NCI-H345 (cell line): ENCODE measurements at regions not wholly inside any gene's neighbourhood (a gene's known extent, or its start where the extent isn't known, plus 50 kb on each side); places are given as distances from the start of the nearest gene placed in this dataset.
"Not testable (repeated sequence)": the region's sequence is repeated elsewhere in the genome, so short reads cannot be mapped to it uniquely, and the experiment has no call there.

Source experiments
- DNase-seq: peaks from one replicate; lab custom pipeline; 2025; lab: John Stamatoyannopoulos, UW

- DNase-seq: no peak
Observed at GRCh38 chr6:40685862-40686261, 98.7 kb upstream of the LRFN2 start.

- no peak for DNase-seq
Observed at GRCh38 chr6:40681622-40682021, 94.5 kb upstream of the LRFN2 start.

GRCh38 chr6:40678941-40679340 is 91.8 kb upstream of the LRFN2 start:
- DNase-seq: no peak

GRCh38 chr6:40674170-40674569 is 87.0 kb upstream of the LRFN2 start:
- DNase-seq: peak; percentile 43

- peak; percentile 30 for DNase-seq
Observed at GRCh38 chr6:40672087-40672486, 84.9 kb upstream of the LRFN2 start.

GRCh38 chr6:40671694-40672050 is 84.5 kb upstream of the LRFN2 start:
- DNase-seq: no peak

- peak; percentile 89 for DNase-seq
Observed at GRCh38 chr6:40671001-40671693, 84.0 kb upstream of the LRFN2 start.

- DNase-seq: no peak
Observed at GRCh38 chr6:40669343-40669742, 82.2 kb upstream of the LRFN2 start.

GRCh38 chr6:40668203-40668602 is 81.0 kb upstream of the LRFN2 start:
- peak; percentile 35 for DNase-seq

GRCh38 chr6:40666530-40666929 is 79.4 kb upstream of the LRFN2 start:
- no peak for DNase-seq

- DNase-seq: peak; percentile 63
Observed at GRCh38 chr6:40661726-40662125, 74.6 kb upstream of the LRFN2 start.

- DNase-seq: not testable (repeated sequence)
Observed at GRCh38 chr6:40656772-40657171, 69.6 kb upstream of the LRFN2 start.

- no peak for DNase-seq
Observed at GRCh38 chr6:40654828-40655227, 67.7 kb upstream of the LRFN2 start.

GRCh38 chr6:40645043-40645442 is 57.9 kb upstream of the LRFN2 start:
- no peak for DNase-seq

GRCh38 chr6:40642837-40643236 is 55.7 kb upstream of the LRFN2 start:
- DNase-seq: no peak

GRCh38 chr6:40642190-40642589 is 55.0 kb upstream of the LRFN2 start:
- DNase-seq: no peak

GRCh38 chr6:40640599-40641227 is 53.5 kb upstream of the LRFN2 start:
- peak; percentile 29 for DNase-seq
